ENCODE measurements at regions not wholly inside any gene's neighbourhood (a gene's known extent, or its start where the extent isn't known, plus 50 kb on each side); places are given as distances from the start of the nearest gene placed in this dataset.
A peak's percentile ranks its signal among the peaks of the same experiment; 100 is the strongest.

- CTCF ChIA-PET = no interaction called here
- TF ChIP-seq CTCF (conservative IDR thresholded peaks at IDR 0.05; ENCODE audit: low read depth) = no peak
- POLR2A ChIA-PET (ENCODE audit: low non-redundant PET) = no interaction called here
- no peak overlapping the region for H3K27ac ChIP-seq
- DNase-seq (ENCODE audit: low spot score) = no peak
Measured at GRCh38 chr7:42603496-42603895, 308.4 kb downstream of the C7orf25 start.

- TF ChIP-seq CTCF (conservative IDR thresholded peaks at IDR 0.05; ENCODE audit: low read depth) = no peak
- H3K27ac ChIP-seq = no peak overlapping the region
- peak; percentile 85 for DNase-seq (ENCODE audit: low spot score)
- ChIA-PET POLR2A (ENCODE audit: low non-redundant PET) (no interaction called here), CTCF (interaction anchor here (0.5 to 0.6 kb wide), 3 partner anchors 65 to 613 kb away, joined by 3 to 6 read pairs (median 5); no protein-coding TSS in a partner anchor)
Measured at GRCh38 chr7:42597300-42597699, 314.6 kb downstream of the C7orf25 start.

- no peak for TF ChIP-seq CTCF (conservative IDR thresholded peaks at IDR 0.05; ENCODE audit: low read depth)
- CTCF ChIA-PET = interaction anchor here (0.5 to 0.6 kb wide), 3 partner anchors 65 to 613 kb away, joined by 3 to 6 read pairs (median 5); no protein-coding TSS in a partner anchor
- POLR2A ChIA-PET (ENCODE audit: low non-redundant PET) = no interaction called here
- H3K27ac ChIP-seq = no peak overlapping the region
- peak; percentile 18 for DNase-seq (ENCODE audit: low spot score)
Measured at GRCh38 chr7:42596737-42597136, 315.1 kb downstream of the C7orf25 start.

- H3K27ac ChIP-seq = no peak overlapping the region
- CTCF ChIA-PET = no interaction called here
- POLR2A ChIA-PET (ENCODE audit: low non-redundant PET) = no interaction called here
- no peak for TF ChIP-seq CTCF (conservative IDR thresholded peaks at IDR 0.05; ENCODE audit: low read depth)
- no peak for DNase-seq (ENCODE audit: low spot score)
Measured at GRCh38 chr7:42593860-42594259, 318.0 kb downstream of the C7orf25 start.

GRCh38 chr7:42590771-42591310, 321.0 kb downstream of the C7orf25 start:
- DNase-seq (ENCODE audit: low spot score) = no peak
- CTCF ChIA-PET = interaction anchor here (0.6 to 0.7 kb wide), 2 partner anchors 318 to 1983 kb away, joined by 3 to 4 read pairs; no protein-coding TSS in a partner anchor

GRCh38 chr7:42588876-42589275, 323.0 kb downstream of the C7orf25 start:
- POLR2A ChIA-PET (ENCODE audit: low non-redundant PET) = no interaction called here
- no peak overlapping the region for H3K27ac ChIP-seq
- no peak for DNase-seq (ENCODE audit: low spot score)
- TF ChIP-seq CTCF (conservative IDR thresholded peaks at IDR 0.05; ENCODE audit: low read depth) = no peak
- CTCF ChIA-PET = no interaction called here

More at GRCh38 chr7:42590771-42591310, 321.0 kb downstream of the C7orf25 start:
- H3K27ac ChIP-seq = no peak overlapping the region
- TF ChIP-seq CTCF (conservative IDR thresholded peaks at IDR 0.05; ENCODE audit: low read depth) = no peak
- POLR2A ChIA-PET (ENCODE audit: low non-redundant PET) = no interaction called here

Measured in RWPE1 (cell line).